PC-9 (cell line): ENCODE measurements at regions not wholly inside any gene's neighbourhood (a gene's known extent, or its start where the extent isn't known, plus 50 kb on each side); places are given as distances from the start of the nearest gene placed in this dataset.

Experiments
- CTCF ChIP-seq: fragments of 200-600 bp; sonication (generic); conservative IDR thresholded peaks from 2 replicates; pipeline ENCODE4 v1.6.1; 2017; ENCODE audit warnings: mixed run types, antibody characterized with exemption, mild to moderate bottlenecking, moderate library complexity
- EZH2 ChIP-seq: fragments of 200-600 bp; sonication (generic); IDR thresholded peaks from 2 replicates; pipeline ENCODE4 v1.8.0; 2017; ENCODE audit warnings: antibody characterized with exemption, low read depth

- TF ChIP-seq CTCF (no peak), EZH2 (no peak)
Measured at GRCh38 chr16:74224828-74225612, 71.6 kb upstream of the PSMD7 start.
